ENCODE measurements at regions not wholly inside any gene's neighbourhood (a gene's known extent, or its start where the extent isn't known, plus 50 kb on each side); places are given as distances from the start of the nearest gene placed in this dataset.
"Not testable (repeated sequence)": the region's sequence is repeated elsewhere in the genome, so short reads cannot be mapped to it uniquely, and the experiment has no call there.

DNA sequence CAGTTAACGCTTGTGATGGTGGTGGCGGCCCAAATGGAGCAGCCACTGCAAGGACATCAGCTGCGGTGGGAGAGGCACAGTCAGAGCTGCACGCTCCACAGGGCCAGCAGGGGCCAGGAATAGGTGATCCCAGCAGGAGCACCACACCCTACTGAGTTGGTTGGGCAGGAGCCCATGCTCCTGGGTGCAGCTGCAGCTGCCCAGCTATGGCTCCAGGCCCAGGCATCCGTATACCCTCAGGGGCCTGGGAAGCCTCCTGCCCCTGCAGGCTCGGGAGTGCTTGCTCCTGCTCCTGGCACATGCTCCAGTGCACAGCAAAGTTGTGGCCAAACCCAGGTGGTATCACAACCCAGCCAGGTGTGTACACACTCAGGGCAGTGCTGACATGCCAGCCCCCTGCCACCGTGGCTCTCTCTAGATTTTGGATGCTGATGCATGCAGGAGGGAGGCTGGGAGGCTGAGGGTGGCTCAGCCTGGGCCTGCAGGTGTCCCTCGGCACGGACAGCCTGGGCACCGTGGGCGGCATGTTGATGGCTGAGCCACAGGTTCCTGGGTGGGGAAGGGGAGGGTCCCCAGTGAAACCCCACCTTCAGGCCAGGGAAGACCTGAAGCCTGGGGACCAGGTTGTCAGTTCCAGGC lies 150.2 kb downstream of the CXXC4 start:
- H3K9me3 ChIP-seq (ENCODE audit: control insufficient read depth in 4 of 4, insufficient read depth in 3 of 4, low read length in 3 of 4): peaks cover 0 to 15% (median 0%) of the 10 kb centered on the region in 4 donors
- no peak overlapping the region for H3K4me3 ChIP-seq
- TF ChIP-seq, protein P1, sequence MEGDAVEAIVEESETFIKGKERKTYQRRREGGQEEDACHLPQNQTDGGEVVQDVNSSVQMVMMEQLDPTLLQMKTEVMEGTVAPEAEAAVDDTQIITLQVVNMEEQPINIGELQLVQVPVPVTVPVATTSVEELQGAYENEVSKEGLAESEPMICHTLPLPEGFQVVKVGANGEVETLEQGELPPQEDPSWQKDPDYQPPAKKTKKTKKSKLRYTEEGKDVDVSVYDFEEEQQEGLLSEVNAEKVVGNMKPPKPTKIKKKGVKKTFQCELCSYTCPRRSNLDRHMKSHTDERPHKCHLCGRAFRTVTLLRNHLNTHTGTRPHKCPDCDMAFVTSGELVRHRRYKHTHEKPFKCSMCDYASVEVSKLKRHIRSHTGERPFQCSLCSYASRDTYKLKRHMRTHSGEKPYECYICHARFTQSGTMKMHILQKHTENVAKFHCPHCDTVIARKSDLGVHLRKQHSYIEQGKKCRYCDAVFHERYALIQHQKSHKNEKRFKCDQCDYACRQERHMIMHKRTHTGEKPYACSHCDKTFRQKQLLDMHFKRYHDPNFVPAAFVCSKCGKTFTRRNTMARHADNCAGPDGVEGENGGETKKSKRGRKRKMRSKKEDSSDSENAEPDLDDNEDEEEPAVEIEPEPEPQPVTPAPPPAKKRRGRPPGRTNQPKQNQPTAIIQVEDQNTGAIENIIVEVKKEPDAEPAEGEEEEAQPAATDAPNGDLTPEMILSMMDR (IDR thresholded peaks at IDR 0.05; ENCODE audit: control extremely low read depth, extremely low read depth): no peak
- H3K27me3 ChIP-seq (ENCODE audit: control insufficient read depth in 3 of 3, insufficient read depth in 3 of 3, low read length in 2 of 3): no peaks in the 10 kb centered on the region
- H3K36me3 ChIP-seq (ENCODE audit: control insufficient read depth in 4 of 4, insufficient read depth in 4 of 4, low read length in 4 of 4): no peaks in the 10 kb centered on the region
- no peak for ATAC-seq (ENCODE audit: insufficient read depth, low FRiP score)
- H3K9ac ChIP-seq (ENCODE audit: insufficient read depth in 1 of 2, low read length in 2 of 2): no peak overlapping the region
- no peaks in the 10 kb centered on the region for H3K4me1 ChIP-seq (ENCODE audit: control insufficient read depth in 5 of 5, insufficient read depth in 5 of 5, low read length in 5 of 5)
- WGBS, 2 donors: 86 to 89% methylated on average over 11 of the region's 11 CpGs
- H3K27ac ChIP-seq (ENCODE audit: low read depth in 1 of 2, low read length in 1 of 2): no peak overlapping the region
- no peak for DNase-seq

DNA sequence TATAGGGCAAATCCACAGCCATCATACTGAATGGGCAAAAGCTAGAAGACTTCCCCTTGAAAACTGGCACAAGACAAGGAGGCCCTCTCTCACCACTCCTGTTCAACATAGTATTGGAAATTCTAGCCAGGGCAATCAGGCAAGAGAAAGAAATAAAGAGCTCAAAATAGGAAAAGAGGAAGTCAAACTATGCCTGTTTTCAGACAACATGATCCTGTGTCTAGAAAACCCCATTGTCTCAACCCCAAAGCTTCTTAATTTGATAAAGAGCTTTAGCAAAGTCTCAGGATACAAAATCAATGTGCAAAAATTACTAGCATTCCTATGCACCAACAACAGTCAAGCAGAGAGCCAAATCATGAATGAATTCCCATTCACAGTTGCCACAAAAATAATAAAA lies 160.3 kb downstream of the CXXC4 start:
- Histone ChIP-seq H3K27me3 (ENCODE audit: control insufficient read depth in 3 of 3, insufficient read depth in 3 of 3, low read length in 2 of 3) (no peaks in the 10 kb centered on the region), H3K4me3 (no peak overlapping the region), H3K27ac (ENCODE audit: low read depth in 1 of 2, low read length in 1 of 2) (no peak overlapping the region), H3K36me3 (ENCODE audit: control insufficient read depth in 4 of 4, insufficient read depth in 4 of 4, low read length in 4 of 4) (no peaks in the 10 kb centered on the region), H3K9me3 (ENCODE audit: control insufficient read depth in 4 of 4, insufficient read depth in 3 of 4, low read length in 3 of 4) (no peaks in the 10 kb centered on the region), H3K9ac (ENCODE audit: insufficient read depth in 1 of 2, low read length in 2 of 2) (no peak overlapping the region), H3K4me1 (ENCODE audit: control insufficient read depth in 5 of 5, insufficient read depth in 5 of 5, low read length in 5 of 5) (no peaks in the 10 kb centered on the region)
- TF ChIP-seq, protein P1 (IDR thresholded peaks at IDR 0.05; ENCODE audit: control extremely low read depth, extremely low read depth): no peak
- ATAC-seq (ENCODE audit: insufficient read depth, low FRiP score): no peak
- DNase-seq: no peak

DNA sequence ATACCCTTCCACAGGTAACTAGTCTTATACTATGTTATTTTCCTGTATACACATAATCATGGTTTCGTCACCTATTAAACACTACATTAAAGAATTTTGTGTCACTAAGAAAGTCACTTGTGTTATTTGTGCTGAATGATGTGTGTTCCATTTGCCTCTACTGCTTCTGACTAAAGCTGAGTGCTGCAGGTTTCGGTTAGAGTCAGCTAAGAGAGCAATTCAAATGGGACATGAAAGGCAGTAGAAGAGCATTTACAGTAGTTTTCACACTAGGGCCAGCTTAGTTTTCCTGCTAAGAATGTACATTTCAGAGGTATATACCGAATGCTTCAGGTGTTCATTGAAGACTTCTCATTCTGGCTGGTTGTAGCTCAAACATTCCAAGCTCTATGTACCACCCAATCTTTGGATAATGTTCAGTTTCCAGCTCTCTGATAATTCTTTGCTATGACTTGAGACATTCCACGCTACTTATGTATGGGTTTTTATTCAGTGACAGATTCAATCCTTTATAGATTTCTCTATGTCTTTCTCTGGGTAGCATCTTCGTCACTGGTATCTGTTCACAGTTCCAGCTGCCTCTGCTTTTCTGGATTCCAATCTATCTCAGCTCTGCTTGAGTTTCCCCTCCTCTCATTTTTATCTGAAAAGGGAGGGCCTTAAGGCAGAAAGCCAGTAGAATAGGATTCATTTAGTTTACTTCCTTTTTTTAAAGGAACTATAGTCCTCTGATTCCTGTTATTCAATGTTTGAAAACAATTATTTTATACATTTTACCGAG lies 164.4 kb downstream of the CXXC4 start:
- Histone ChIP-seq H3K36me3 (ENCODE audit: control insufficient read depth in 4 of 4, insufficient read depth in 4 of 4, low read length in 4 of 4) (no peaks in the 10 kb centered on the region), H3K27ac (ENCODE audit: low read depth in 1 of 2, low read length in 1 of 2) (no peak overlapping the region), H3K4me3 (no peak overlapping the region), H3K9ac (ENCODE audit: insufficient read depth in 1 of 2, low read length in 2 of 2) (no peak overlapping the region), H3K9me3 (ENCODE audit: control insufficient read depth in 4 of 4, insufficient read depth in 3 of 4, low read length in 3 of 4) (no peaks in the 10 kb centered on the region), H3K27me3 (ENCODE audit: control insufficient read depth in 3 of 3, insufficient read depth in 3 of 3, low read length in 2 of 3) (no peaks in the 10 kb centered on the region), H3K4me1 (ENCODE audit: control insufficient read depth in 5 of 5, insufficient read depth in 5 of 5, low read length in 5 of 5) (no peaks in the 10 kb centered on the region)
- no peak for DNase-seq
- 66 to 76% methylated on average over 6 of the region's 6 CpGs for WGBS, 2 donors
- TF ChIP-seq, protein P1 (IDR thresholded peaks at IDR 0.05; ENCODE audit: control extremely low read depth, extremely low read depth): no peak
- ATAC-seq (ENCODE audit: insufficient read depth, low FRiP score): no peak

DNA sequence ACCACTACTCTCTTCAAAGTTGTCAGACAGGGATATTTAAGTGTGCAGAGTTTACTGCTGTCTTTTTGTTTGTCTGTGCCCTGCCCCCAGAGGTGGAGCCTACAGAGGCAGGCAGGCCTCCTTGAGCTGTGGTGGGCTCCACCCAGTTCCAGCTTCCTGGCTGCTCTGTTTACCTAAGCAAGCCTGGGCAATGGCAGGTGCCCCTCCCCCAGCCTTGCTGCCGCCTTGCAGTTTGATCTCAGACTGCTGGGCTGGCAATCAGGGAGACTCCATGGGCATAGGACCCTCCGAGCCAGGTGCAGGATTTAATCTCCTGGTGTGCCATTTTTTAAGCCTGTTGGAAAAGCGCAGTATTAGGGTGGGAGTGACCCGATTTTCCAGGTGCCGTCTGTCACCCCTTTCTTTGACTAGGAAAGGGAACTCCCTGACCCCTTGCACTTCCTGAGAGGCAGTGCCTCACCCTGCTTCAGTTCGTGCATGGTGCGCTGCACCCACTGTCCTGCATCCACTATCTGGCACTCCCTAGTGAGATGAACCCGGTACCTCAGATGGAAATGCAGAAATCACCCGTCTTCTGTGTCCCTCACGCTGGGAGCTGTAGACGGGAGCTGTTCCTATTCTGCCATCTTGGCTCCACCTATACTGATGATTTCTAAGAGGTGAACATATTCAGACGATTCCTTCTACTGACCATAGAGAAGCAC lies 167.6 kb downstream of the CXXC4 start:
- H3K27ac ChIP-seq (ENCODE audit: low read depth in 1 of 2, low read length in 1 of 2); ATAC-seq (ENCODE audit: insufficient read depth, low FRiP score); H3K9ac ChIP-seq (ENCODE audit: insufficient read depth in 1 of 2, low read length in 2 of 2); H3K9me3 ChIP-seq (ENCODE audit: control insufficient read depth in 4 of 4, insufficient read depth in 3 of 4, low read length in 3 of 4); H3K4me3 ChIP-seq; H3K36me3 ChIP-seq (ENCODE audit: control insufficient read depth in 4 of 4, insufficient read depth in 4 of 4, low read length in 4 of 4); DNase-seq; H3K4me1 ChIP-seq (ENCODE audit: control insufficient read depth in 5 of 5, insufficient read depth in 5 of 5, low read length in 5 of 5); H3K27me3 ChIP-seq (ENCODE audit: control insufficient read depth in 3 of 3, insufficient read depth in 3 of 3, low read length in 2 of 3): not testable (repeated sequence)
- WGBS, 2 donors: 88 to 89% methylated on average over 12 of the region's 12 CpGs
